HK-2 (cell line): ENCODE measurements at regions not wholly inside any gene's neighbourhood (a gene's known extent, or its start where the extent isn't known, plus 50 kb on each side); places are given as distances from the start of the nearest gene placed in this dataset.
"Not testable (repeated sequence)": the region's sequence is repeated elsewhere in the genome, so short reads cannot be mapped to it uniquely, and the experiment has no call there.

Experiments
- DNase-seq: peaks from one replicate; pipeline ENCODE4 v3.0.0-alpha.2; 2018; ENCODE audit not compliant: unreplicated experiment

DNA sequence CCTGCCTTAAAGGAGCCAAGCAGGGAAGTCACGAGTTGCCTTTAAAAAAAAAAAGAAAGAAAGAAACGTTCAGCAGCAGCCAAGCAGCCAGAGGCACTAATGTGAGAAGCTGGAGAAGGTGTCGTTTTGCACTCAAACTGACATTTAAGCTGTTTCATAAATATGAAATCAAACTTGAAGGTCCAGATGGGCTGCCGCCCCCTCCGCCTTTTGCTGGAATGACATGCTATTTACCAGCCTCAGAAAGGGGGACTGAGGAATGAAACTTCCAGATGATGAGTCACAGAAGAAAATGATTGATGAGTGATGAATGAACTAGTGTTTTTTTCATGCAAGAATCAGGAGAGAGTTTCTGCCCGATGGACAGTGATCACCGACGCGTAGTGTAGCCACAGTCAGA is 396.8 kb downstream of the IGSF11 start:
- DNase-seq = no peak

DNA sequence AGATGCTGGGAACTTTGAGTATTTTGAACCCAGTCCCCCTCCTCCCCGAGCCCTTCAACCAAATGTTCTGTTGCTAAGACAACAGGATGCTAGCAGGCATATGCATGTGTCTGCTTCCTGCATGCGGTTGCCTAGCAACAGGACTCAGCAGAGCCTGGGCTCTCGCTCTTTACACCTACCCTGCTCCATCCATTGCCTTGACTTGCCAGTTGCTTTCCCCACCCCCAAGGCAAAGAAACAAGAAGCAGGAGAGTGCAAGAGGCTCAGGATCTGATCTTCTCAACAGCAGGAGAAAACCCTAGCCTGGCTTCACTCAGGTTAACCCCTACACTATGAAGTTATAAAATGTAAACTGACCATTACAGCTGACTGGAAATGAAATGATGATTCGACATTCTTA is 393.0 kb downstream of the IGSF11 start:
- DNase-seq = no peak

DNA sequence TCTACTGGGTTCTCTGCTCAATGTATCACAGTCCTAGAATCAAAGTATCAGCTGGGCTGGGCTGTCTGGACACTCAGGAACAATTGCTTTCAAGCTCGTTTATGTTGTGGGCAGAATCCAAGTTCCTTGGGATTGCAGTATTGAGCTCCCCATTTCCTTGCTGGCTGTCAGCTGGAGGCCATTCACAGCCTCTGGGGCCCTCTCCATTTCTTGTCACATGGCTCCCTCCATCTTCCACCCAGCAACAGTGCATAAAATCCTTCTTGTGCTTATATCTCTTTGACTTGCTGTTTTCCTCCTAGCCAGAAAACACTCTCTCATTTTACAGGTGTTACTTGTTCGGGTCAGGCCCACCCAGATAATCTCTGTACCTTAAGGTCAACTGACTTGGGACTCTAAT is 363.5 kb downstream of the IGSF11 start:
- no peak for DNase-seq

DNA sequence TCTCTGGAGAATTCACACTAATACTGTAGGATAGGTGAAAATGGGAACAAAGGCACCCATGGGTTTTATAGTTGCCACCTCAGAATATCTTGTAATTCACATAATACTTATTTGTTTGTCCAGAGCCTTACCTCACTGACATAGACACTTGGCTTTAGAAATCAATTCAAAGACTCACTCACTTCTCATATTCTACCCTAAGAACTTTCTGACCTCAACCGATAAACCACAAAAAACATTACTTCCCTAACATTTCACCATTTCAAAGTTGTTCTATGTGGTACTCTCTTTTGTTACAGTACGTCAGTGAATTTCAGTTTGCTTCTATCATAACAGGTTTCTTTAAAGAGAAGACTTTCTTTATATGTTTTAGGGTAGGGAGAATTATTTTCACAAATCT is 359.3 kb downstream of the IGSF11 start:
- no peak for DNase-seq

DNA sequence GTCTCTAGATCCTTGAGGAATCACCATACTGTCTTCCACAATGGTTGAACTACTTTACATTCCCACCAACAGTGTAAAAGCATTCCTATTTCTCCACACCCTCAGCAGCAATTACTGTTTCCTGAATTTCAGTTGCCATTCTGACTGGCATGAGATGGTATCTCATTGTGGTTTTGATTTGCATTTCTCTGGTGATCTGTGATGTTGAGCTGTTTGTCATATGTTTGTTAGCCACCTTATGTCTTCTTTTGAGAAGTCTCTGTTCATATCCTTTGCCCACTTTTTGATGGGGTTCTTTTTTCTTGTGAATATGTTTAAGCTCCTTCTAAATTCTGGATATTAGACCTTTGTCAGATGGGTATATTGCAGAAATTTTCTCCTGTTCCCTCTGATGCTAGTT is 356.0 kb downstream of the IGSF11 start:
- not testable (repeated sequence) for DNase-seq

DNA sequence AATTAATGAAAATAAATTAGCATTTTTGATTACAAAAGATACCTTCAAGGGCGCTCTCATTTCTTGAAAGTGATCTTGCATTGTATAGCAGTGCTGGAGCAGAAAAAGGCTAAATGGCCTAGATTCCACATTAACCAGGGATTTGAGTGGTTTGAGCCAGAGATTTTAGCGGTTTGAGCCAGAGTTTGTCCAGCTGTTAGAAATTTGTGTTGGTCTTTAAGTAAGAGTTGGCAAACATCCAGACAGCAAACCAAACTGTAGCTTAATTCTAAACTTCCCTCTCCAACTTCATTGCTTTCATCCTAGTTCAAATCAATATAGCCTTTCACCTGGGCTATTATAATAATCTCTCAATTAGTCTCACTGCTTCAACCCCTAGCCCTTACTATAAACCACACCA is 351.7 kb downstream of the IGSF11 start:
- DNase-seq = no peak

DNA sequence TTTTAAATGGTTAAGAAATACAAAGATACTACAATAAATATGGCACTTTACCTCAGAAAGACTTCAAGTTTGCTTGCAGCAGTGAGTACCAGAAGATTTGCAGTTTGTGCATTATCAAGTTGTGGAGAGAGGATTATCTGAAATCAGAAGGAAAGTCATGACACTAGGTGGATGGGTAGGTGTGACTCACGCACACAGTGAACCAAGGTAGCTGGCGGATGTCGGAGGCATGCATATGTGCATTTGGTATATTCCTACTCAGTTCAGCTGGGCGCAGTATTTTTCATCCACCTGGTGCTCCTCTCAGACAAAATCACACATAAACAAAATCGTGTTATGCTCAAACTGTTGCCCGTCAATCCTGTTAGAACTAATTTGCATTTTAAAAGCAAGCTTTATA is 351.0 kb downstream of the IGSF11 start:
- no peak for DNase-seq

DNA sequence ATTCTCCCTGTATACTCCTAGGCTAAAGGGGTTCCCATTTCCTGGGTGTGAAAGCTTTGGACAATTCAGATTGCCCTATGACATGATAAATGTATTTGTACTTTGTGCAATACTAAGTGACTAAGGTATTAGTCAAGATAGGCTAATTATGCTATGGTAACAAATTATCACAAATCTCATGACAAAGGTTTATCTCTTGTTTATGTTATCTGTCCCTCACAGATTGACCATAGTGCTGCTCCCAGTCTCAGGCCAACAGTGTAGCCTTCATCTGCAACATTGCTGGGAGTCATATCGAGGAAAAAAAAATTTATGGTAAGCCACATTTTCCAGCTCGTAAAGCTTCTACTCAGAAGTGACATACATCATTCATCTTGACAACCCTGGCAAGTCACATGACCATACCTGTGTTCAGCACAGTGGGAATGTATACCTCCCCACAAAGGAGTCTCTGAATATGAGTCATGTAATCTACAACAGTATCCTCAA is 346.2 kb downstream of the IGSF11 start:
- no peak for DNase-seq

DNA sequence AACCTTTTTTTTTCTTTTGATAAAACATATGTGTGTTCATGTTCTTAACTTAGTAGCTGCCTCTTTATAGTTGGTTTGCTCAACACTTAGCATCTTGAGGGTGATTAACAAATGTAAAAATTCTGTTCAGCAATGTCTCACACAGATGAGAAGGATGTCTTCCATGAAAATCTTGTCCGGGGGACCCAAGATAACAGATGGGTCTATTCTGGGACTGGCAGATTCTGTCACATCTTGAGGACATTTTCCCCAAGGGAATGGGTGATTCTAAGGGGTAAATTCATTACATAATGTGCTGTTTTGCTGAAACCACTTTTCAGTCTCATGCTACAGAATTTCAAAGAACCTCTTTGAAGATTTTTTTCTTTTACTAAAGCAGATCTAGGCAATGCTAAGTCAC is 342.2 kb downstream of the IGSF11 start:
- DNase-seq = no peak

DNA sequence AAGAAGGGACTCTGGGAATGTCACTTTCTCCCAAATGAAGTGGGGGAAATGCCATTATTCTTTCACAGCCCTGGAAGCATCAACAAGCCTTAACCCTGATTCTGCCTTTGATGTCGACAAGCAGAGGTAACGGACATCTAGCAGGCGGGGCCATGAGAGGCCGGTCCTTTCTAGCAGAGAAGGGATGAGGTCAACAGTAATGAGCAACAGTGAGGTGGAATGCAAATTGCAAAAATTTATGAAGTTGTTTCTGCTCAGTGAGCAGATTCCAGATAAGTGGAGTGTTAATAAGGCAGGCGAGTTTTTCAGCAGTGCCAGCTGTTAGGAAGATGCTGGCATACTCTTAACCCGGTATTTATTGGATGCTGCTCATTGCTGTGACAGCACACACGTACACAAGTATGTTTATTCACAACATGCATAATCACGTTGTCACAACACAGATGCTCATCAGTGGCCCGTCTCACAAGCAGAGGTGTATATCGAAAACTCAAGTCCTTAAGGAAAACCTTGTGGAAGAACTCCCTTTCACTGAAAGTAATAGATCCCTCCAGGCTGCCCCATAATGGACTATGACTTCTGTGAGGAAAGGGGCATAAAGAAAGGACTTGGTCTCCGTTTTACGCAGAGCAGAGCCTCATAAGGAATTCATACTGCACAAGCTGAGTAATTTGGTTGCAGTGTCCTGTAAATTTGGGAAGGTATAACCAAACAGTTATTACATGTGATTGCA is 329.0 kb downstream of the IGSF11 start:
- DNase-seq = no peak

DNA sequence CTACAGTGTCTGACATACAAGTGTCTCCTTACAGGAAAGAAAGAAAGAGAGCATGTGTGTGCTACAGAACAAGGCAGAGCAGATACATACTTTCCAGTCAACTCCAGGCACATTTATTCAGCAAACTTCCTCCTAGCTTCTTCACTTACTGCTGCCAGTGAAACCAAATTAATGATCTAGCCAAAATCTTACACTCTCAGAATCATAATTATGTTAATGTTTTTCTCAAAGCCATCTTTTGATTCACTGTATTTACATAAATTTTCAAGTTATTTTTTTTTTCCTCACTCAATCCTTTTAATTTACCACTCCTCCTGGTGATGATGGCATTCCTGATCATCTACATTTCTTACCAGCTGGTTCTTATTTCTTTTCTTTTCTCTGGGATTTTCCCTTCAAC is 326.7 kb downstream of the IGSF11 start:
- no peak for DNase-seq

DNA sequence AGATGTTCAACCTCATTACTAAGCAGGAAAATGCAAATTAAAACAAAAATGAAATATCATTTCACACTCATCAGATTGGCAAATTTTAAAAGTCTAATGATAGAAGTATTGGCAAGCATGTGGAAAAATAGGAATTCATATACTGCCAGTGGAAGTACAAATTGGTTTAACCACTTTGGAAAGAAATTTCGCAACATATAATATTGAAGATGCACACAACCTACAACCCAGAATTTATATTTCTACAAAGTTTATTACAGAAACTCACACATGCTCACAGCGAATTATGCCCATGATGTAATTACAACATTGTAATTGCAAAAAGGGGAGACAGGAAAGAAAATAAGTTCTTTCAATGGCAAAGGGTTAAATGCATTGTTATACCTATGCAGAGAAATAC is 324.1 kb downstream of the IGSF11 start:
- DNase-seq = no peak

DNA sequence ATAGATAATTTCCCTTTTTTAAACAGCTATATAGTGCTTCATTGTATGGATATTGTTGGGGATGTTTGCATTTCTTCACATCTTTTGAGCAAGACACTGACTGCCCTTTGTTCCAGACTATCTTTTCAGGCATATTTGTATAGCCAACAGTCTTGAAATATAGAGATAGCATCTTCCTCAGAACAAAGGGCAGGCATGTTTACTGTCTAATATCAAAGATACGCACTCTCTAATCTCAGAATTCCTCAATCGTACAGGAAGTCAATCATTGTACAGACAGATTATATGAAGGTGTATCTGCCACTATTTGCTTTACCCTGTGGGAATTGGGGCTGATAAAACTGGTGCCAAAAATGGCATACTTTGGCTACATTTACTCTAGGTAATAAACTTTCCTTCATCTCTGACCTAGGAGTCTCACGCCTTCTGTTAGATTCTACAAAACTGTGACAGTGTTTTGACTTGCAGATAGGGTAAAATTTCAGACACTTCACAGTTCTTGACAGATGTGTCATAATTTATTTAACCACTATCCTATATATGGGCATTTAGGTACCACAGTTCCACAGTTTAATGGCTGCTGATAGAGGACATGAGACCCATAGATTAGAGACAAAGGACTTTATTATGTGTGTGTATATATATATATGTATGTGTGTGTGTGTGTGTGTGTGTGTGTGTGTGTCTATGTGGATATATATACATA is 321.0 kb downstream of the IGSF11 start:
- no peak for DNase-seq

DNA sequence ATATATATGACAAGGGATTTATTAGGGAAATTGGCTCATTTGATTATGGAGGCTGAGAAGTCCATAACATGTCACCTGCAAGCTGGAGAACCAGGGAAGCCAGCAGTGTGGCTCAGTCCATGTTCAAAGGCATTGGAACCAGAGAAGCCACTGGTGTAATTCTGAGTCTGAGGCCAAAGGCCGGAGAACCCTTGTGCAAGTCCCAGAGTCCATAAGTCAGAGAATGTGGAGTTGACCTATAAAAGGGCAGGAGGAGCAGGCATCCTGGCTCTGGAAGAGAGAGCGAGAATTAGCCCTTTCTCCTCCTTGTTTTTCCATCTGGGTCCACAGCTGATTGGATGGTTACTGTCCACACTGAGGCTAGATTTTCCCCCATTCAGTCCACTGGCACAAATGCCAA is 319.8 kb downstream of the IGSF11 start:
- no peak for DNase-seq

DNA sequence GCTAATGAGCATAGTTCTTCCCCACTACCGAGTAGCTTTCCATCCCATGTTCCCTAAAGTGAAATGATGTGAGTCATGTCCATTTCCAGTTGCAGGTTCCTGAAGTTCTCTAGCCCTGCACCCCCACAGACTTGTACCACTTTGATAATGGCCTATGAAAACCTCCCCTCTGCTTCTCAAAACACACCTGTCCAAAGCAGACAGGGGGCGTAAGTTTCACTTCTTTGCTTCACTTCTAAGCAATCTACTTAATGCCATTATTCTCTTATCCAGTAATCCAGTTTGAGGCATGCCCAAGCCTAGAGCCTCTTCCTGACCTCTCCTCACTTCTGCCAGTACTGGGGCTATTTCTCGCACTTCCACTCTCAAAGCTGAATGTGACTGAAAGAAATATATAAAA is 305.1 kb downstream of the IGSF11 start:
- no peak for DNase-seq

DNA sequence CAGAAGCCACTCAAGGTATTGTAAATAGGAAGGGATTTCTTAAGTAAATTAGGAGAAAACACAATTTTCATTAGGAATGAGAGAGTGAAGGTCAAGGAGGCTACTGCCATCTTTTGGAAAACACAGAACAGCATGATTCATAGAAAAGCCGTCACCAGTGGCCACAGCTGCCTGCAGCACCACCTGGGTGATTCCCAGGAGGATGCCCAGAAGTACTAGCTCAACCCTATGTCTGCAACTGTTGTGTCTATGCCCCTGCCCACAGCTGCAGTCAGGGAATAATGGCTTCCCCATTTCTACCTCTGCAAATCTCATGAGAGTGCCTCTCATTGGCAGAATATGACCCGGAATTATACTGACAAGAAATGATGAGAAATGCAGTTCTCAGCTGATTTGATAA is 300.0 kb downstream of the IGSF11 start:
- DNase-seq = no peak

DNA sequence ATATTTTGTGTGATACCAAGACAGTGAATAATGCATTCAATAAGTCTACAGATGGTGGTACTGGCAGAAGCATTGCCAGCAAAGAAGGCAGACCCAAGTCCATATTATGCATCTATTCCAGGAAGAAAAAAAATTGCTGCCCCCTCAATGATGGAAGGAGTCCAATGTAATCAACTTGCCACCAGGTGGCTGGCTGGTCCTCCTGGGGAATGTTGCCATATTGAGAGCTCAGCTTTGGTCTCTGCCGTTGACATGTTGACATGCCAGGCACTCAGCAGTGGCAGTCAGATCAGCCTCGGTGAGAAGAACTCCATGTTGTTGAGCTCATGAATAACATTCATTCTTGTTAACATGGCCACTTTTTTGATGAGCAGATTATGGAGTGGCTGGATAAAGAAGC is 298.5 kb downstream of the IGSF11 start:
- no peak for DNase-seq

DNA sequence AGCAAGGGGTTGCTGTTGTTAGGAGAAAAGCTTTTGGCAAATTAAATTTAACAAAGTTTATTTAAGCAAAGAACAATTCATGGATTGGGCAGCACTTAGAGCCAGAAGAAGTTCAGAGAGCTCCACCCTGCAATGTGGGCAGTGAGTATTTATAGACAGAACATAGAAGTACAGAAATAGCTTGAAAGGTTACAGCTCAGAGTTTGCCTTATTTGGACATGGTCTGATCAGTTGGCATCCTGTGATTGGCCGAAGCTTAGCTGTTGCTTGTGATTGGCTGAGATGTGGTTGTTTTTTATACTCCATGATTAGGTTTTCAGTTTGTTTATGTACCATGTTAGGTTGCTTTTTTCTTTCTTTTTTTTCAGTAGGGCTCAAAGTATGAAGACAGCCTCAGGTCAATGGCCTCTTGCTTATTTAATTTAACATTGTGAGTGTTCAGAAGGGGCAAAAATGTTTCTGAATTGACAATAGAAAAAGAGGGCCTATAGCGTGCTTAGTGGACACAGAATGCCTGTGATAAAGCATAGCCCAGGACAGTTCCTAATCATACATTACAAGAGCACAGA is 293.8 kb downstream of the IGSF11 start:
- no peak for DNase-seq

DNA sequence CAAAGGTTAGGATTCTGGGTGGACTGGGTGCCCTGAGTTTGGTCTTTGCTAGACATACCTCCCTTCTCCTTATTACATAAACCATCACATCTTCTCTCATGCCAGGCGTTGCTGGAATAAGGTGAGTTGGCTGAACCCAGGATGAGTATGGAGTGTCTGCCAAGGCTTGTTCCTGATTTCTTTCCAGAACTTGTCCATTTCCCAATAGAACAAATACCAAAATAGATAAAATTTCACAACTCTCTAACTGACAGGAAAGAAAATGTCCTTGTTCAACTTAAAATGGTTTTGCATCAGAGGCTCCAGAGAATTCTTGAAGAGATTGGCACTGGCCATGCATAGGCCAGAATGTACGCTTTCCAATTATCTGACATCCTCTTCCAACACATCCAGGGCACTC is 291.9 kb downstream of the IGSF11 start:
- DNase-seq = no peak

DNA sequence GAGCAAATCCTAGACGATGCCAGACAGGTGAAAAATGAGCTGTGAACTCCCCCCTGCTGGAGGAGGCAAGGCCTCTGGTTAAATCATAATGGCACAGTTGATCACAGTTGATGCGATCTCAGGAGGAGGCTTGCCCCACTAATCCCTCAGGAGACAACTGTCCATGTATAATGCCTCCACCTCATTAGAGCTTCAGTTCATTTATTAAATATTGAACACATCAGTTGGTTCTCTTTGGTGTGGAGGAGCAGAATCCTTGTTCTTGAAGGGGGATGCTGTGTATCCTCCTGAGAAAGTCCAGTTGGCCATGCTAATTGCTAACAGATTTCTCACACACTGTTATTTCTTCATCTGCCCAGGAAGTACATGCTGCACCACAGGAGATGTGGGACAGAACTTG is 290.5 kb downstream of the IGSF11 start:
- no peak for DNase-seq

DNA sequence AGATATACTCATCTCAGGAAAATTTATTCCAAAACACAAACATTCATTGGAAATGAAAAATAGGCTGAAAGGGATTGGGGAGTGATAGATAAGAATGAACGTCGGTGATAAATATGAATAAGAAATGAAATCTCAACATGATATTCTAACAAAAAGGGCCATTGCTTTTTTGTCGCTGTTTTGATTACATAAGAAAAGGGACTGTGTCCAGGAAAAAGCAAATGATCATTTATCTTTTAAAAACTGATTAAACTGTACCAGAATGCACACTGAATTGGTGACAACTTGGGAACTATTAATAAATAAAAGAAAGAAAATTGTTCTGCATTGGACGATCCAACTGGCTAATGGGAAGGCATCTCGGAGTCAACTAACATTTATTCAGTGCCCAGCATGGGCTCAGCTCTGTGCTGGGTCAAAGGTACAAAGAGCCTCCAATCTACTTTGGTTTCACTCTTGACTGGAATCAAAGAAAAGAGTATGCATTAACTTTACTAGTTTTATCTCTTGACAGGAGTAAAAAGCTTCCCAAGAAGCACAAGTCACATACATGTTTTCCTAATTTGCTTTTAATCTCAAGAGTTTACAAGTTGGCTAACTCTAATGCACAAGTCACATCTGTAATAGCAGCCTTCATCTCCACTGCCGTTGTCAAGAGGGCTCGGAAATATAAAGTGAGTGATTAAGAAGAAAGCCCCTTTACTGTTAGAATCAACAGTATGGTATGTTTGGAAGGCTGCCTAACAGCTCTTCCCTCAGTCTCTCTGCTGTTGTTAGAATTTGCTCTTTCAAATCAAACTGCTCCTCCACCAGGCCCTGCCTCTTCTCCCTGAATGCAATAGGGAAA is 280.0 kb downstream of the IGSF11 start:
- no peak for DNase-seq

DNA sequence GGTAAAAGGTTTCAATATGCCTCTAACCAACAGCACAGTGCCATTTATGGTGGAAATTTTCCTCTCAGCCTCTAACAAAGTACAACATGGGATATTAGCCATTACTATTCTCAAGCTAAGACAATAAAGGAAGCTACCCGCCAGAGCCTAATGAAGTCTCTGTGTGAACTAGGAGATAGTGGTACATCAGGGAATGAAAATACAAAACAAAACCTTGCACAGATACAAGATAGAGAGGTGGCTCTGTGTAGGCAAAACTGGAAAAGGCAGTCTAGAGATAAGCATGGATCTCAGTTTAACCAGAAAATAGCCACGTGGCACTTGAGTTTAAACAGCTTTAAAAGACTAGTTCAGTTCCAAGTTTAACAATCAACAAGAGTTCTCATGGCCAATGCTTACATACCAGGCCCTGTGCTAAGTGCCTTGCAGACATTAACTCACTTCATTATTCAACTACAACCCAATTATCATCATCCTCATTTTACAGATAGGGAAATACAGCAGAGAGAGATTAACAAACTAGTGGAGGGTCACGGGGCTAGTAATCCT is 279.3 kb downstream of the IGSF11 start:
- no peak for DNase-seq
